H1 (cell line): ENCODE measurements at regions not wholly inside any gene's neighbourhood (a gene's known extent, or its start where the extent isn't known, plus 50 kb on each side); places are given as distances from the start of the nearest gene placed in this dataset.

ENCODE experiments used
- CTCF ChIA-PET: fragments of 300-600 bp; sonication (Branson Sonifier 250); formaldehyde crosslinking; loops from one replicate; lab custom pipeline; 2021; ENCODE audit not compliant: partially characterized antibody; lab: Charles Lee
- POLR2A ChIA-PET: fragments of 300-600 bp; sonication (Branson Sonifier 250); formaldehyde crosslinking; loops from one replicate; lab custom pipeline; 2021; ENCODE audit warnings: inconsistent platforms; ENCODE audit not compliant: partially characterized antibody; lab: Charles Lee
- DNase-seq, 2 experiments: peaks; one replicate each; pipeline versions ENCODE4 v3.0.0 to v3.0.0-alpha.2; 2010 to 2022; ENCODE audit warnings: low spot score in 2 of 2, low read depth in 1 of 2, mixed read lengths in 1 of 2
- FAIRE-seq: peaks from 2 replicates; lab custom pipeline; 2011; peaks lifted over from hg19 to GRCh38; lab: Jason Lieb, UNC
- H2AFZ ChIP-seq: 2 replicates; pipeline ENCODE4 v1.8.1; 2012; ENCODE audit warnings: low read length, inconsistent platforms
- H2AK5ac ChIP-seq: 2 replicates; pipeline ENCODE4 v1.6.1; 2013; ENCODE audit warnings: low read depth, low read length
- H2BK120ac ChIP-seq: replicated peaks from 2 replicates; pipeline ENCODE3; 2013; ENCODE audit warnings: low read depth, low read length, inconsistent platforms
- H2BK12ac ChIP-seq: 2 replicates; pipeline ENCODE4 v1.6.1; 2013; ENCODE audit warnings: low read depth, low read length
- H2BK15ac ChIP-seq: 2 replicates; pipeline ENCODE4 v1.6.1; 2013; ENCODE audit warnings: low read length
- H2BK20ac ChIP-seq: 2 replicates; pipeline ENCODE4 v1.6.1; 2013; ENCODE audit warnings: low read length
- H2BK5ac ChIP-seq: 2 replicates; pipeline ENCODE4 v1.6.1; 2013; ENCODE audit warnings: low read depth, low read length
- H3K14ac ChIP-seq: 2 replicates; pipeline ENCODE4 v1.6.1; 2013; ENCODE audit warnings: inconsistent platforms; ENCODE audit not compliant: insufficient read length
- H3K18ac ChIP-seq: 2 replicates; pipeline ENCODE4 v1.6.1; 2013; ENCODE audit warnings: low read length; ENCODE audit errors: extremely low read depth
- H3K23ac ChIP-seq: 2 replicates; pipeline ENCODE4 v1.6.1; 2013; ENCODE audit warnings: inconsistent platforms; ENCODE audit not compliant: insufficient read length
- H3K23me2 ChIP-seq: 2 replicates; pipeline ENCODE4 v1.6.1; 2013; ENCODE audit warnings: low read depth, low read length
- H3K27ac ChIP-seq: 2 replicates; pipeline ENCODE4 v1.6.1; 2011; ENCODE audit warnings: low read depth, low read length, inconsistent platforms
- H3K27me3 ChIP-seq, 4 experiments: replicated peaks in 1 of 4; 1 replicate in 1 of 4; 2 replicates in 3 of 4; pipeline versions ENCODE4 v1.6.1 to v1.8.1; 2011 to 2013; ENCODE audit warnings: low read length in 3 of 4, mild to moderate bottlenecking in 3 of 4, inconsistent platforms in 2 of 4, mixed read lengths in 2 of 4, moderate library complexity in 1 of 4; ENCODE audit not compliant: control insufficient read depth in 3 of 4, insufficient read depth in 3 of 4; ENCODE audit errors: extremely low read depth in 1 of 4
- H3K36me3 ChIP-seq, 4 experiments: 2 replicates each; pipeline versions ENCODE4 v1.6.1 to v1.8.1; 2011 to 2013; ENCODE audit warnings: mild to moderate bottlenecking in 4 of 4, low read length in 3 of 4, moderate library complexity in 2 of 4, control low read depth in 1 of 4, inconsistent platforms in 1 of 4; ENCODE audit not compliant: insufficient read depth in 4 of 4, control insufficient read depth in 2 of 4
- H3K4ac ChIP-seq: replicated peaks from 2 replicates; pipeline ENCODE3; 2013; ENCODE audit warnings: low read length, low read depth, mixed read lengths, inconsistent platforms; ENCODE audit not compliant: insufficient read length
- H3K4me1 ChIP-seq, 4 experiments: replicated peaks in 1 of 4; 1 replicate in 1 of 4; 2 replicates in 3 of 4; pipeline versions ENCODE4 v1.6.1 to v1.8.1; 2011 to 2013; ENCODE audit warnings: low read length in 3 of 4, inconsistent platforms in 2 of 4, mixed read lengths in 1 of 4; ENCODE audit not compliant: insufficient read depth in 4 of 4, control insufficient read depth in 3 of 4
- H3K4me2 ChIP-seq, 2 experiments: 2 replicates each; pipeline versions ENCODE4 v1.6.1 to v1.8.1; 2011 to 2013; ENCODE audit warnings: low read depth in 2 of 2, low read length in 2 of 2, control low read depth in 1 of 2, inconsistent platforms in 1 of 2, mild to moderate bottlenecking in 1 of 2; ENCODE audit not compliant: insufficient read depth in 1 of 2
- H3K4me3 ChIP-seq, 4 experiments: fragments of 200-600, 300-600 bp in 1 of 4; sonication (generic), shearing (Covaris generic), sonication (Bioruptor Twin) in 1 of 4; 2 replicates each; pipeline versions ENCODE4 v1.5.1 to v1.8.1; 2011 to 2016; ENCODE audit warnings: low read length in 4 of 4, low read depth in 3 of 4, control low read depth in 2 of 4, inconsistent platforms in 2 of 4, mild to moderate bottlenecking in 2 of 4, mixed read lengths in 1 of 4, moderate library complexity in 1 of 4; ENCODE audit not compliant: insufficient read depth in 2 of 4; ENCODE audit errors: extremely low read depth in 1 of 4
- H3K56ac ChIP-seq: replicated peaks from 2 replicates; pipeline ENCODE3; 2013; ENCODE audit warnings: low read depth, mild to moderate bottlenecking, mixed read lengths, low read length, inconsistent platforms; ENCODE audit not compliant: insufficient read length
- H3K79me1 ChIP-seq: 2 replicates; pipeline ENCODE4 v1.6.1; 2013; ENCODE audit warnings: low read depth, low read length, control low read depth
- H3K79me2 ChIP-seq, 2 experiments: 2 replicates each; pipeline versions ENCODE4 v1.6.1 to v1.8.1; 2012 to 2013; ENCODE audit warnings: low read length in 2 of 2, mild to moderate bottlenecking in 2 of 2, inconsistent platforms in 1 of 2; ENCODE audit not compliant: insufficient read depth in 2 of 2, control insufficient read depth in 1 of 2
- H3K9ac ChIP-seq, 4 experiments: replicated peaks in 1 of 4; 1 replicate in 1 of 4; 2 replicates in 3 of 4; pipeline versions ENCODE4 v1.6.1 to v1.8.1; 2011 to 2013; ENCODE audit warnings: low read depth in 3 of 4, low read length in 3 of 4, control low read depth in 2 of 4, mild to moderate bottlenecking in 2 of 4, moderate library complexity in 2 of 4, inconsistent platforms in 1 of 4; ENCODE audit errors: extremely low read depth in 1 of 4
- H3K9me3 ChIP-seq, 2 experiments: 2 replicates each; pipeline versions ENCODE4 v1.6.1 to v1.8.1; 2012 to 2013; ENCODE audit warnings: mild to moderate bottlenecking in 2 of 2, moderate library complexity in 2 of 2, control low read depth in 1 of 2, inconsistent platforms in 1 of 2, low read depth in 1 of 2, low read length in 1 of 2, mixed read lengths in 1 of 2; ENCODE audit not compliant: insufficient read depth in 2 of 2
- H4K20me1 ChIP-seq, 2 experiments: replicated peaks in 1 of 2; 2 replicates each; pipeline versions ENCODE3 to v1.8.1; 2011 to 2013; ENCODE audit warnings: inconsistent platforms in 2 of 2, low read length in 2 of 2, mild to moderate bottlenecking in 1 of 2; ENCODE audit not compliant: insufficient read depth in 2 of 2, control insufficient read depth in 1 of 2
- H4K5ac ChIP-seq: 2 replicates; pipeline ENCODE4 v1.6.1; 2013; ENCODE audit warnings: low read length, low read depth, mixed read lengths, inconsistent platforms; ENCODE audit not compliant: insufficient read length
- H4K8ac ChIP-seq: 2 replicates; pipeline ENCODE4 v1.8.0; 2013; ENCODE audit warnings: mild to moderate bottlenecking, moderate library complexity, low read length, inconsistent platforms; ENCODE audit not compliant: insufficient read depth; ENCODE audit errors: extremely low read depth
- H4K91ac ChIP-seq: replicated peaks from 2 replicates; pipeline ENCODE3; 2013; ENCODE audit warnings: low read length, mixed read lengths, inconsistent platforms; ENCODE audit not compliant: insufficient read length
- BACH1 ChIP-seq: IDR thresholded peaks from 2 replicates; pipeline ENCODE4 v1.6.1; 2012; ENCODE audit warnings: low read length, improper control_type of control experiment
- CEBPB ChIP-seq: IDR thresholded peaks from 2 replicates; pipeline ENCODE4 v1.6.1; 2012; ENCODE audit warnings: low read depth, low read length
- CHD1 ChIP-seq: IDR thresholded peaks from 2 replicates; pipeline ENCODE4 v1.6.1; 2012; ENCODE audit warnings: low read depth, low read length, improper control_type of control experiment
- KDM1A ChIP-seq: fragments of 200-600, 300-600 bp; sonication (generic); IDR thresholded peaks from 2 replicates; pipeline ENCODE4 v1.7.1; 2016; ENCODE audit warnings: mild to moderate bottlenecking, low read length, borderline replicate concordance
- RBBP5 ChIP-seq: IDR thresholded peaks from 2 replicates; pipeline ENCODE4 v1.7.1; 2012; ENCODE audit warnings: low read depth, mild to moderate bottlenecking, inconsistent platforms, low read length, moderate library complexity, borderline replicate concordance
- TCF12 ChIP-seq: IDR thresholded peaks from 2 replicates; pipeline ENCODE4 v1.6.1; 2011; ENCODE audit warnings: low read depth, mild to moderate bottlenecking, low read length
- WGBS, 2 experiments: shearing (Covaris generic) in 1 of 2; methylation state at CpG; one replicate each; pipeline versions ENCODE4 v1.1.6 to v1.1.7; 2013 to 2015; ENCODE audit warnings: low lambda C conversion rate in 2 of 2, mixed read lengths in 2 of 2, inconsistent platforms in 1 of 2, low coverage in 1 of 2, missing lambda C conversion rate in 1 of 2; ENCODE audit not compliant: insufficient replicate concordance in 2 of 2, insufficient coverage in 1 of 2, insufficient read length in 1 of 2; ENCODE audit errors: extremely low coverage in 1 of 2, missing lambda C conversion rate in 1 of 2; 5-methylcytosine and 5-hydroxymethylcytosine counted together

DNA sequence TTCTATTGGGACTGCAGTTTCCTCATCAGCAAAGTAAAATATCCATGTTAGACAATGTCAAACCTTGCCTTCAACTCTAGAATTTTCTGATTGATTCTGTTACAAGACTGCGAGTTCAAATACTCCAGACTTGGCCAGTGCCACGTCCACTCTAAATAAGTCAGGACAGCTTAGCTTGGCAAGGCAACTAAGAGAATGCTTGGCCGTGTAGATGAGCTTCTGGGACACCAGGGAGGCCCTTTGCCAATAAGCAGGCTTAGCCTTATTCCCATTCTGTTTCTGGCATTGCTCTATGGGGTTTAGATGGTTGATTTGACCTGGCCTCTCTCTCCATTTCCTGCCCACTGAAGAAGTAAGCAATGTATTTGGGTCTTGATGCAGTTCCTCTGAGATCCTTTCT is 218.1 kb upstream of the SIX2 start:
- Histone ChIP-seq H2BK15ac (no peak overlapping the region), H2BK20ac (no peak overlapping the region), H3K27ac (no peak overlapping the region), H2BK12ac (no peak overlapping the region), H3K18ac (no peak overlapping the region), H3K23ac (no peak overlapping the region), H3K4me2 (no peak overlapping the region), H3K79me2 (no peaks in the 10 kb centered on the region), H4K8ac (no peak overlapping the region), H4K91ac (no peak overlapping the region), H3K79me1 (no peaks in the 10 kb centered on the region), H3K4me1 (peaks cover 0 to 7% (median 3%) of the 10 kb centered on the region in 4 experiments; a peak in 5 of 7 replicates), H4K20me1 (no peaks in the 10 kb centered on the region), H3K4ac (no peak overlapping the region), H3K23me2 (no peaks in the 10 kb centered on the region), H3K56ac (no peak overlapping the region), H3K27me3 (no peaks in the 10 kb centered on the region), H3K14ac (no peak overlapping the region), H3K9ac (no peak overlapping the region), H3K36me3 (no peaks in the 10 kb centered on the region), H3K9me3 (no peaks in the 10 kb centered on the region), H2BK5ac (no peak overlapping the region), H3K4me3 (no peak overlapping the region), H2BK120ac (no peak overlapping the region), H4K5ac (no peak overlapping the region), H2AFZ (no peak overlapping the region), H2AK5ac (no peak overlapping the region)
- no peak for DNase-seq
- ChIA-PET POLR2A (no interaction called here), CTCF (no interaction called here)
- FAIRE-seq, result no peak
- TF ChIP-seq KDM1A, result no peak
- no peak for TF ChIP-seq RBBP5
- no peak for TF ChIP-seq TCF12
- TF ChIP-seq CEBPB, result no peak
- no peak for TF ChIP-seq CHD1
- no peak for TF ChIP-seq BACH1
- WGBS, 2 experiments, result 92% methylated on average over 3 of the region's 3 CpGs; no CpG with 5 or more reads in 1 of the 2 experiments
